IMR-90 (cell line): ENCODE measurements at regions not wholly inside any gene's neighbourhood (a gene's known extent, or its start where the extent isn't known, plus 50 kb on each side); places are given as distances from the start of the nearest gene placed in this dataset.

Experiments
- ATAC-seq: fragments of 200-7000 bp; cut with Tn5 transposase; 2 replicates; pipeline ENCODE4 v1.9.1; 2020; ENCODE audit warnings: low read depth, mild to moderate bottlenecking, moderate library complexity
- BruUV-seq: library from RNA; stranded (reverse); fragments of 400-500 nt; replicated peaks from 2 replicates; lab custom pipeline; 2021; lab: Mats Ljungman, UMichigan
- CTCF ChIA-PET: fragments of 300-600 bp; formaldehyde crosslinking; extraction: SDS; loops from one replicate; lab custom pipeline; 2021; ENCODE audit warnings: antibody characterized with exemption; lab: Yijun Ruan, JAX
- POLR2A ChIA-PET: fragments of 300-600 bp; sonication (Branson Sonifier 250); formaldehyde crosslinking; loops from one replicate; lab custom pipeline; 2022; ENCODE audit warnings: antibody characterized with exemption; ENCODE audit not compliant: unreplicated experiment; lab: Charles Lee
- DNase-seq: peaks from one replicate; pipeline ENCODE4 v3.0.0; 2013
- H2AFZ ChIP-seq: replicated peaks from 2 replicates; pipeline ENCODE3; 2013; ENCODE audit warnings: low read length, mild to moderate bottlenecking; ENCODE audit not compliant: poor library complexity
- H2AK5ac ChIP-seq: 2 replicates; pipeline ENCODE4 v1.6.1; 2013; ENCODE audit warnings: low read depth, low read length, inconsistent platforms
- H2AK9ac ChIP-seq: replicated peaks from 2 replicates; pipeline ENCODE3; 2013; ENCODE audit warnings: mild to moderate bottlenecking, low read depth, low read length, moderate library complexity; ENCODE audit not compliant: poor library complexity
- H2BK120ac ChIP-seq: 2 replicates; pipeline ENCODE4 v1.6.1; 2013; ENCODE audit warnings: low read depth, low read length, inconsistent platforms
- H2BK15ac ChIP-seq: 3 replicates; pipeline ENCODE4 v1.6.1; 2013; ENCODE audit warnings: low read depth, low read length, inconsistent platforms
- H2BK20ac ChIP-seq: 2 replicates; pipeline ENCODE4 v1.6.1; 2013; ENCODE audit warnings: low read depth, mild to moderate bottlenecking, inconsistent platforms, low read length, moderate library complexity
- H2BK5ac ChIP-seq: 2 replicates; pipeline ENCODE4 v1.6.1; 2013; ENCODE audit warnings: mild to moderate bottlenecking, low read depth, low read length, inconsistent platforms; ENCODE audit not compliant: poor library complexity, severe bottlenecking
- H3K14ac ChIP-seq: replicated peaks from 2 replicates; pipeline ENCODE4 v1.6.1; 2013; ENCODE audit warnings: low read depth, low read length, inconsistent platforms
- H3K18ac ChIP-seq: 2 replicates; pipeline ENCODE4 v1.6.1; 2013; ENCODE audit warnings: low read depth, low read length, control low read depth
- H3K23ac ChIP-seq: 2 replicates; pipeline ENCODE4 v1.6.1; 2013; ENCODE audit warnings: low read depth, low read length, inconsistent platforms
- H3K27ac ChIP-seq: 2 replicates; pipeline ENCODE4 v1.5.1; 2013; ENCODE audit warnings: mild to moderate bottlenecking, control low read depth, low read length; ENCODE audit not compliant: insufficient read depth
- H3K27me3 ChIP-seq: 2 replicates; pipeline ENCODE4 v1.6.1; 2013; ENCODE audit warnings: low read length; ENCODE audit not compliant: control insufficient read depth, insufficient read depth
- H3K36me3 ChIP-seq: 2 replicates; pipeline ENCODE4 v1.6.1; 2013; ENCODE audit warnings: low read length, mixed read lengths; ENCODE audit not compliant: control insufficient read depth, insufficient read depth
- H3K4ac ChIP-seq: 2 replicates; pipeline ENCODE4 v1.6.1; 2013; ENCODE audit warnings: low read depth, low read length, inconsistent platforms
- H3K4me1 ChIP-seq: 2 replicates; pipeline ENCODE4 v1.6.1; 2013; ENCODE audit warnings: low read length, mixed read lengths; ENCODE audit not compliant: control insufficient read depth, insufficient read depth
- H3K4me2 ChIP-seq: 2 replicates; pipeline ENCODE4 v1.6.1; 2013; ENCODE audit warnings: low read depth, mild to moderate bottlenecking, control low read depth, low read length, moderate library complexity
- H3K4me3 ChIP-seq: 2 replicates; pipeline ENCODE4 v1.5.1; 2013; ENCODE audit warnings: low read depth, mild to moderate bottlenecking, control low read depth, low read length, moderate library complexity; ENCODE audit not compliant: insufficient read depth
- H3K56ac ChIP-seq: 2 replicates; pipeline ENCODE4 v1.6.1; 2013; ENCODE audit warnings: low read length, inconsistent platforms; ENCODE audit not compliant: insufficient read depth; ENCODE audit errors: extremely low read depth
- H3K79me1 ChIP-seq, 2 experiments: 2 replicates each; pipeline ENCODE4 v1.6.1; 2013; ENCODE audit warnings: low read length in 2 of 2, inconsistent platforms in 1 of 2, low read depth in 1 of 2
- H3K9ac ChIP-seq: 2 replicates; pipeline ENCODE4 v1.6.1; 2013; ENCODE audit warnings: low read depth, low read length, control low read depth
- H3K9me1 ChIP-seq: 2 replicates; pipeline ENCODE4 v1.6.1; 2013; ENCODE audit warnings: low read length, inconsistent platforms; ENCODE audit not compliant: insufficient read depth
- H3K9me3 ChIP-seq: 2 replicates; pipeline ENCODE4 v1.6.1; 2013; ENCODE audit warnings: low read length; ENCODE audit not compliant: control insufficient read depth, insufficient read depth
- H4K20me1 ChIP-seq: 2 replicates; pipeline ENCODE4 v1.6.1; 2013; ENCODE audit warnings: low read length, inconsistent platforms; ENCODE audit not compliant: insufficient read depth
- H4K5ac ChIP-seq: 2 replicates; pipeline ENCODE4 v1.6.1; 2013; ENCODE audit warnings: mild to moderate bottlenecking, low read depth, low read length, control low read depth
- H4K8ac ChIP-seq, 2 experiments: 2 replicates each; pipeline ENCODE4 v1.6.1; 2013; ENCODE audit warnings: low read depth in 2 of 2, low read length in 2 of 2, control low read depth in 1 of 2, inconsistent platforms in 1 of 2
- H4K91ac ChIP-seq: 2 replicates; pipeline ENCODE4 v1.6.1; 2013; ENCODE audit warnings: low read depth, low read length, inconsistent platforms; ENCODE audit not compliant: insufficient read depth
- BHLHE40 ChIP-seq: fragments of 150-350 bp; IDR thresholded peaks from 2 replicates; pipeline ENCODE4 v1.6.1; 2016; ENCODE audit warnings: mild to moderate bottlenecking, low read depth, low read length
- CEBPB ChIP-seq: IDR thresholded peaks from 2 replicates; pipeline ENCODE4 v1.6.1; 2012; ENCODE audit warnings: low read depth, low read length, improper control_type of control experiment
- CHD1 ChIP-seq: IDR thresholded peaks from 2 replicates; pipeline ENCODE4 v1.6.1; 2012; ENCODE audit warnings: low read depth, low read length, improper control_type of control experiment
- FOS ChIP-seq: fragments of 150-350 bp; IDR thresholded peaks from 2 replicates; pipeline ENCODE4 v1.6.1; 2016; ENCODE audit warnings: low read depth, low read length
- MAFK ChIP-seq: IDR thresholded peaks from 2 replicates; pipeline ENCODE4 v1.6.1; 2012; ENCODE audit warnings: low read depth, low read length, improper control_type of control experiment
- MAZ ChIP-seq: IDR thresholded peaks from 2 replicates; pipeline ENCODE4 v1.6.1; 2012; ENCODE audit warnings: low read depth, mild to moderate bottlenecking, low read length, improper control_type of control experiment, moderate library complexity, borderline replicate concordance
- MXI1 ChIP-seq: IDR thresholded peaks from 2 replicates; pipeline ENCODE4 v1.6.1; 2012; ENCODE audit warnings: low read depth, mild to moderate bottlenecking, low read length, moderate library complexity, borderline replicate concordance
- NFE2L2 ChIP-seq: fragments of 150-350 bp; IDR thresholded peaks from 2 replicates; pipeline ENCODE4 v1.6.1; 2016; ENCODE audit warnings: low read depth, mild to moderate bottlenecking, low read length
- POLR2A ChIP-seq: IDR thresholded peaks from 2 replicates; pipeline ENCODE4 v1.6.1; 2012; ENCODE audit warnings: mild to moderate bottlenecking, low read depth, low read length
- RAD21 ChIP-seq: IDR thresholded peaks from 2 replicates; pipeline ENCODE4 v1.6.1; 2012; ENCODE audit warnings: low read length, improper control_type of control experiment
- RCOR1 ChIP-seq: IDR thresholded peaks from 2 replicates; pipeline ENCODE4 v1.6.1; 2012; ENCODE audit warnings: mild to moderate bottlenecking, low read length, improper control_type of control experiment; ENCODE audit not compliant: insufficient replicate concordance
- RFX5 ChIP-seq: IDR thresholded peaks from 2 replicates; pipeline ENCODE4 v1.8.0; 2012; ENCODE audit warnings: low read depth, mild to moderate bottlenecking, low read length, moderate library complexity
- SMC3 ChIP-seq: fragments of 150-350 bp; IDR thresholded peaks from 2 replicates; pipeline ENCODE4 v1.6.1; 2016; ENCODE audit warnings: low read depth, mild to moderate bottlenecking, antibody characterized with exemption, low read length, moderate library complexity
- WGBS, 2 experiments: methylation state at CpG; one replicate each; pipeline versions ENCODE4 v1.1.5 to v1.1.7; 2013; ENCODE audit warnings: missing lambda C conversion rate in 2 of 2; ENCODE audit not compliant: insufficient read length in 1 of 2; ENCODE audit errors: extremely low coverage in 2 of 2; 5-methylcytosine and 5-hydroxymethylcytosine counted together
- dilution Hi-C: fragments of 300-500 bp; cut with HindIII; formaldehyde crosslinking; loops from one replicate; pipeline ENCODE4 v1.14.3; 2018; ENCODE audit warnings: low sequenced_read_pairs; ENCODE audit not compliant: unreplicated experiment
- in situ Hi-C: fragments of 300-500 bp; cut with MboI; formaldehyde crosslinking; loops from 3 replicates; pipeline ENCODE4 v1.14.3; 2019; ENCODE audit warnings: low sequenced_read_pairs, inconsistent platforms, mixed read lengths
- intact Hi-C: fragments of 100-400 bp; cut with micrococcal nuclease; formaldehyde crosslinking; loops from 2 replicates; pipeline ENCODE4 v1.10.0; 2022
- TF ChIP-seq, protein P1 (sequence below): fragments of 150-350 bp; IDR thresholded peaks from 2 replicates; pipeline ENCODE4 v1.6.1; 2017; ENCODE audit warnings: mild to moderate bottlenecking, antibody characterized with exemption, low read length, low read depth
- TF ChIP-seq, protein P2 (sequence below): fragments of 150-350 bp; IDR thresholded peaks from 2 replicates; pipeline ENCODE4 v1.6.1; 2016; ENCODE audit warnings: low read depth, mild to moderate bottlenecking, low read length, moderate library complexity, borderline replicate concordance
- TF ChIP-seq, protein P3 (sequence below): conservative IDR thresholded peaks from 2 replicates; pipeline ENCODE4 v1.5.1; 2012; ENCODE audit warnings: mild to moderate bottlenecking, low read depth, low read length, improper control_type of control experiment

DNA sequence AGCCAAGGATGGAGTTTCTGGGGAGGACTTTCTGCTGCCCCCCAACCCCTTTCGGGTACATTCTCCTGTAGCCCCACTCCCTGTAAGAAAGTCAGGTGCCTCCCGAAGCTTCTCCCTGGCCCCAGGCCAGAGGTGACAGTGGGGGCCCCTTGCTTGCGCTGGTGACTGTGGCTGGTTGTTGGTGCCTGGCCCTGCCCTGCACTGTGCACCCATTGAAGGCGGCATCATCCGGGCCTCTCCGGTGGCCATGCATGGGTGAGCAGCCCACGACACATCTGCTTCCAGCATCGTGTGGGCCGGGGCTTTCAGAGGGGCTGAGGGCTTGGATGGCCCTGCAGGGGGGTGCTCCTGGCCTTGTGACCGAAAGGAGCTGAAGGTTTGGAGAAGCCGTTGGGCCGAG, 297.0 kb downstream of the SEC14L1 start:
- DNase-seq (no peak), ATAC-seq (no peak)
- Histone ChIP-seq H4K20me1 (peaks cover 96% of the 10 kb centered on the region), H3K36me3 (peaks cover 16% of the 10 kb centered on the region; the same call in 1 of the 2 replicates), H3K14ac (no peak overlapping the region), H3K4me2 (no peak overlapping the region), H3K4me3 (no peak overlapping the region), H4K5ac (no peak overlapping the region), H4K91ac (no peak overlapping the region), H3K23ac (no peak overlapping the region), H2BK15ac (no peak overlapping the region), H3K27ac (no peak overlapping the region), H2AFZ (no peak overlapping the region), H3K27me3 (no peaks in the 10 kb centered on the region), H3K4ac (no peak overlapping the region), H3K4me1 (peaks cover 54% of the 10 kb centered on the region), H2BK120ac (no peak overlapping the region), H3K9me3 (no peaks in the 10 kb centered on the region), H3K18ac (no peak overlapping the region), H3K56ac (no peak overlapping the region), H3K9ac (no peak overlapping the region), H2AK5ac (no peak overlapping the region), H2AK9ac (no peak overlapping the region), H3K9me1 (peaks cover 29% of the 10 kb centered on the region), H4K8ac (no peak overlapping the region), H3K79me1 (peaks cover 55 to 94% of the 10 kb centered on the region in 2 experiments), H2BK5ac (no peak overlapping the region), H2BK20ac (no peak overlapping the region)
- in situ Hi-C loops = no loop called here
- intact Hi-C loops = no loop called here
- CTCF ChIA-PET = no interaction called here
- BruUV-seq = no TSS peak
- WGBS, 2 experiments = 81% methylated on average over 9 of the region's 12 CpGs; no CpG with 5 or more reads in 1 of the 2 experiments
- POLR2A ChIA-PET = no interaction called here
- dilution Hi-C loops = no loop called here
- TF ChIP-seq CHD1 = no peak
- TF ChIP-seq BHLHE40 = no peak
- TF ChIP-seq MXI1 = no peak
- TF ChIP-seq CEBPB = no peak
- no peak for TF ChIP-seq RAD21
- no peak for TF ChIP-seq FOS
- TF ChIP-seq, protein P1, sequence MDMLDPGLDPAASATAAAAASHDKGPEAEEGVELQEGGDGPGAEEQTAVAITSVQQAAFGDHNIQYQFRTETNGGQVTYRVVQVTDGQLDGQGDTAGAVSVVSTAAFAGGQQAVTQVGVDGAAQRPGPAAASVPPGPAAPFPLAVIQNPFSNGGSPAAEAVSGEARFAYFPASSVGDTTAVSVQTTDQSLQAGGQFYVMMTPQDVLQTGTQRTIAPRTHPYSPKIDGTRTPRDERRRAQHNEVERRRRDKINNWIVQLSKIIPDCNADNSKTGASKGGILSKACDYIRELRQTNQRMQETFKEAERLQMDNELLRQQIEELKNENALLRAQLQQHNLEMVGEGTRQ = no peak
- TF ChIP-seq, protein P2, sequence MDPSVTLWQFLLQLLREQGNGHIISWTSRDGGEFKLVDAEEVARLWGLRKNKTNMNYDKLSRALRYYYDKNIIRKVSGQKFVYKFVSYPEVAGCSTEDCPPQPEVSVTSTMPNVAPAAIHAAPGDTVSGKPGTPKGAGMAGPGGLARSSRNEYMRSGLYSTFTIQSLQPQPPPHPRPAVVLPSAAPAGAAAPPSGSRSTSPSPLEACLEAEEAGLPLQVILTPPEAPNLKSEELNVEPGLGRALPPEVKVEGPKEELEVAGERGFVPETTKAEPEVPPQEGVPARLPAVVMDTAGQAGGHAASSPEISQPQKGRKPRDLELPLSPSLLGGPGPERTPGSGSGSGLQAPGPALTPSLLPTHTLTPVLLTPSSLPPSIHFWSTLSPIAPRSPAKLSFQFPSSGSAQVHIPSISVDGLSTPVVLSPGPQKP = no peak
- no peak for TF ChIP-seq MAFK
- TF ChIP-seq RFX5 = no peak
- no peak for TF ChIP-seq MAZ
- no peak for TF ChIP-seq RCOR1
- TF ChIP-seq SMC3 = no peak
- no peak for TF ChIP-seq NFE2L2
- TF ChIP-seq, protein P3, sequence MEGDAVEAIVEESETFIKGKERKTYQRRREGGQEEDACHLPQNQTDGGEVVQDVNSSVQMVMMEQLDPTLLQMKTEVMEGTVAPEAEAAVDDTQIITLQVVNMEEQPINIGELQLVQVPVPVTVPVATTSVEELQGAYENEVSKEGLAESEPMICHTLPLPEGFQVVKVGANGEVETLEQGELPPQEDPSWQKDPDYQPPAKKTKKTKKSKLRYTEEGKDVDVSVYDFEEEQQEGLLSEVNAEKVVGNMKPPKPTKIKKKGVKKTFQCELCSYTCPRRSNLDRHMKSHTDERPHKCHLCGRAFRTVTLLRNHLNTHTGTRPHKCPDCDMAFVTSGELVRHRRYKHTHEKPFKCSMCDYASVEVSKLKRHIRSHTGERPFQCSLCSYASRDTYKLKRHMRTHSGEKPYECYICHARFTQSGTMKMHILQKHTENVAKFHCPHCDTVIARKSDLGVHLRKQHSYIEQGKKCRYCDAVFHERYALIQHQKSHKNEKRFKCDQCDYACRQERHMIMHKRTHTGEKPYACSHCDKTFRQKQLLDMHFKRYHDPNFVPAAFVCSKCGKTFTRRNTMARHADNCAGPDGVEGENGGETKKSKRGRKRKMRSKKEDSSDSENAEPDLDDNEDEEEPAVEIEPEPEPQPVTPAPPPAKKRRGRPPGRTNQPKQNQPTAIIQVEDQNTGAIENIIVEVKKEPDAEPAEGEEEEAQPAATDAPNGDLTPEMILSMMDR = no peak
- TF ChIP-seq POLR2A = no peak
